H1 (cell line): ENCODE measurements at regions not wholly inside any gene's neighbourhood (a gene's known extent, or its start where the extent isn't known, plus 50 kb on each side); places are given as distances from the start of the nearest gene placed in this dataset.

ENCODE experiments used
- CEBPB ChIP-seq: IDR thresholded peaks from 2 replicates; pipeline ENCODE4 v1.6.1; 2012; ENCODE audit warnings: low read depth, low read length
- CTBP2 ChIP-seq: IDR thresholded peaks from 2 replicates; pipeline ENCODE4 v1.7.0; 2011; ENCODE audit warnings: borderline replicate concordance, mild to moderate bottlenecking, moderate library complexity, mixed read lengths, low read length; ENCODE audit not compliant: insufficient read depth, insufficient read length
- SUZ12 ChIP-seq: fragments of 200-600 bp; sonication (generic); IDR thresholded peaks from 2 replicates; pipeline ENCODE4 v1.6.1; 2012; ENCODE audit warnings: mild to moderate bottlenecking, inconsistent platforms, low read length, moderate library complexity, mixed read lengths
- TCF12 ChIP-seq: IDR thresholded peaks from 2 replicates; pipeline ENCODE4 v1.6.1; 2011; ENCODE audit warnings: low read depth, mild to moderate bottlenecking, low read length
- TF ChIP-seq, protein P1 (sequence below): fragments of 300-600 bp; sonication (generic); IDR thresholded peaks from 2 replicates; pipeline ENCODE4 v1.7.1; 2012; ENCODE audit warnings: low read length, moderate library complexity, mild to moderate bottlenecking, inconsistent platforms; ENCODE audit not compliant: insufficient replicate concordance

DNA sequence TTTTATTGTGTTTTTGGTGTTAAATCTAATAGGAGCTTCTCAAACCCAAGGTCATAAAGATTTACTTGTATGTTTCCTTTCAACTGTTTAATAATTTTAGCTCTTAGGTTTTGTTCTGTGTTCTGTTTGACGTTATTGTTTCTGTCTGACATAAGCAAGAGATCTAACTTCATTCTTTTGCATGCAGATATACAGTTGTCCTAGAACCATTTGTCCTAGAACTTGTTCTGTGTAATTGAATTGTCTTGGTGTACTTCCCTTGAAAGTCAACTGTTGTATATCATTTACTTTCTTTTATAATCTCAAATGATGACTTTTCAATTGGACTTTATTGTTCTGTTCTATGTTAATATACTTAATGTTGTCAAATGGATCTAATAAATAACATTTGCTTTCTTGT is 977.1 kb downstream of the FAT4 start (continued):
- TF ChIP-seq, protein P1, sequence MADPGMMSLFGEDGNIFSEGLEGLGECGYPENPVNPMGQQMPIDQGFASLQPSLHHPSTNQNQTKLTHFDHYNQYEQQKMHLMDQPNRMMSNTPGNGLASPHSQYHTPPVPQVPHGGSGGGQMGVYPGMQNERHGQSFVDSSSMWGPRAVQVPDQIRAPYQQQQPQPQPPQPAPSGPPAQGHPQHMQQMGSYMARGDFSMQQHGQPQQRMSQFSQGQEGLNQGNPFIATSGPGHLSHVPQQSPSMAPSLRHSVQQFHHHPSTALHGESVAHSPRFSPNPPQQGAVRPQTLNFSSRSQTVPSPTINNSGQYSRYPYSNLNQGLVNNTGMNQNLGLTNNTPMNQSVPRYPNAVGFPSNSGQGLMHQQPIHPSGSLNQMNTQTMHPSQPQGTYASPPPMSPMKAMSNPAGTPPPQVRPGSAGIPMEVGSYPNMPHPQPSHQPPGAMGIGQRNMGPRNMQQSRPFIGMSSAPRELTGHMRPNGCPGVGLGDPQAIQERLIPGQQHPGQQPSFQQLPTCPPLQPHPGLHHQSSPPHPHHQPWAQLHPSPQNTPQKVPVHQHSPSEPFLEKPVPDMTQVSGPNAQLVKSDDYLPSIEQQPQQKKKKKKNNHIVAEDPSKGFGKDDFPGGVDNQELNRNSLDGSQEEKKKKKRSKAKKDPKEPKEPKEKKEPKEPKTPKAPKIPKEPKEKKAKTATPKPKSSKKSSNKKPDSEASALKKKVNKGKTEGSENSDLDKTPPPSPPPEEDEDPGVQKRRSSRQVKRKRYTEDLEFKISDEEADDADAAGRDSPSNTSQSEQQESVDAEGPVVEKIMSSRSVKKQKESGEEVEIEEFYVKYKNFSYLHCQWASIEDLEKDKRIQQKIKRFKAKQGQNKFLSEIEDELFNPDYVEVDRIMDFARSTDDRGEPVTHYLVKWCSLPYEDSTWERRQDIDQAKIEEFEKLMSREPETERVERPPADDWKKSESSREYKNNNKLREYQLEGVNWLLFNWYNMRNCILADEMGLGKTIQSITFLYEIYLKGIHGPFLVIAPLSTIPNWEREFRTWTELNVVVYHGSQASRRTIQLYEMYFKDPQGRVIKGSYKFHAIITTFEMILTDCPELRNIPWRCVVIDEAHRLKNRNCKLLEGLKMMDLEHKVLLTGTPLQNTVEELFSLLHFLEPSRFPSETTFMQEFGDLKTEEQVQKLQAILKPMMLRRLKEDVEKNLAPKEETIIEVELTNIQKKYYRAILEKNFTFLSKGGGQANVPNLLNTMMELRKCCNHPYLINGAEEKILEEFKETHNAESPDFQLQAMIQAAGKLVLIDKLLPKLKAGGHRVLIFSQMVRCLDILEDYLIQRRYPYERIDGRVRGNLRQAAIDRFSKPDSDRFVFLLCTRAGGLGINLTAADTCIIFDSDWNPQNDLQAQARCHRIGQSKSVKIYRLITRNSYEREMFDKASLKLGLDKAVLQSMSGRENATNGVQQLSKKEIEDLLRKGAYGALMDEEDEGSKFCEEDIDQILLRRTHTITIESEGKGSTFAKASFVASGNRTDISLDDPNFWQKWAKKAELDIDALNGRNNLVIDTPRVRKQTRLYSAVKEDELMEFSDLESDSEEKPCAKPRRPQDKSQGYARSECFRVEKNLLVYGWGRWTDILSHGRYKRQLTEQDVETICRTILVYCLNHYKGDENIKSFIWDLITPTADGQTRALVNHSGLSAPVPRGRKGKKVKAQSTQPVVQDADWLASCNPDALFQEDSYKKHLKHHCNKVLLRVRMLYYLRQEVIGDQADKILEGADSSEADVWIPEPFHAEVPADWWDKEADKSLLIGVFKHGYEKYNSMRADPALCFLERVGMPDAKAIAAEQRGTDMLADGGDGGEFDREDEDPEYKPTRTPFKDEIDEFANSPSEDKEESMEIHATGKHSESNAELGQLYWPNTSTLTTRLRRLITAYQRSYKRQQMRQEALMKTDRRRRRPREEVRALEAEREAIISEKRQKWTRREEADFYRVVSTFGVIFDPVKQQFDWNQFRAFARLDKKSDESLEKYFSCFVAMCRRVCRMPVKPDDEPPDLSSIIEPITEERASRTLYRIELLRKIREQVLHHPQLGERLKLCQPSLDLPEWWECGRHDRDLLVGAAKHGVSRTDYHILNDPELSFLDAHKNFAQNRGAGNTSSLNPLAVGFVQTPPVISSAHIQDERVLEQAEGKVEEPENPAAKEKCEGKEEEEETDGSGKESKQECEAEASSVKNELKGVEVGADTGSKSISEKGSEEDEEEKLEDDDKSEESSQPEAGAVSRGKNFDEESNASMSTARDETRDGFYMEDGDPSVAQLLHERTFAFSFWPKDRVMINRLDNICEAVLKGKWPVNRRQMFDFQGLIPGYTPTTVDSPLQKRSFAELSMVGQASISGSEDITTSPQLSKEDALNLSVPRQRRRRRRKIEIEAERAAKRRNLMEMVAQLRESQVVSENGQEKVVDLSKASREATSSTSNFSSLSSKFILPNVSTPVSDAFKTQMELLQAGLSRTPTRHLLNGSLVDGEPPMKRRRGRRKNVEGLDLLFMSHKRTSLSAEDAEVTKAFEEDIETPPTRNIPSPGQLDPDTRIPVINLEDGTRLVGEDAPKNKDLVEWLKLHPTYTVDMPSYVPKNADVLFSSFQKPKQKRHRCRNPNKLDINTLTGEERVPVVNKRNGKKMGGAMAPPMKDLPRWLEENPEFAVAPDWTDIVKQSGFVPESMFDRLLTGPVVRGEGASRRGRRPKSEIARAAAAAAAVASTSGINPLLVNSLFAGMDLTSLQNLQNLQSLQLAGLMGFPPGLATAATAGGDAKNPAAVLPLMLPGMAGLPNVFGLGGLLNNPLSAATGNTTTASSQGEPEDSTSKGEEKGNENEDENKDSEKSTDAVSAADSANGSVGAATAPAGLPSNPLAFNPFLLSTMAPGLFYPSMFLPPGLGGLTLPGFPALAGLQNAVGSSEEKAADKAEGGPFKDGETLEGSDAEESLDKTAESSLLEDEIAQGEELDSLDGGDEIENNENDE: no peak
- no peak for TF ChIP-seq TCF12
- no peak for TF ChIP-seq CTBP2
- TF ChIP-seq SUZ12: no peak
- TF ChIP-seq CEBPB: no peak
